Calu3 (cell line): ENCODE measurements at regions not wholly inside any gene's neighbourhood (a gene's known extent, or its start where the extent isn't known, plus 50 kb on each side); places are given as distances from the start of the nearest gene placed in this dataset.
"Not testable (repeated sequence)": the region's sequence is repeated elsewhere in the genome, so short reads cannot be mapped to it uniquely, and the experiment has no call there.

Source experiments
- BruUV-seq: library from RNA; stranded (reverse); fragments of 400-500 nt; replicated peaks from 2 replicates; lab custom pipeline; 2021; lab: Mats Ljungman, UMichigan
- CTCF ChIA-PET: fragments of 300-600 bp; sonication (Branson Sonifier 250); formaldehyde crosslinking; loops from one replicate; lab custom pipeline; 2022; ENCODE audit warnings: antibody characterized with exemption; lab: Charles Lee
- DNase-seq: peaks from one replicate; pipeline ENCODE4 v3.0.0; 2022
- H3K27ac Mint-ChIP-seq: one replicate; pipeline ENCODE4 v1.8.0; 2022; ENCODE audit warnings: mixed read lengths; ENCODE audit not compliant: unreplicated experiment
- H3K27me3 Mint-ChIP-seq: one replicate; pipeline ENCODE4 v1.8.0; 2022; ENCODE audit warnings: mixed read lengths; ENCODE audit not compliant: unreplicated experiment
- H3K36me3 Mint-ChIP-seq: one replicate; pipeline ENCODE4 v1.8.0; 2022; ENCODE audit warnings: mild to moderate bottlenecking, moderate library complexity, mixed read lengths; ENCODE audit not compliant: insufficient read depth, unreplicated experiment
- H3K4me1 Mint-ChIP-seq: one replicate; pipeline ENCODE4 v1.8.0; 2022; ENCODE audit warnings: mild to moderate bottlenecking, low read depth, mixed read lengths; ENCODE audit not compliant: unreplicated experiment
- H3K4me3 Mint-ChIP-seq: one replicate; pipeline ENCODE4 v1.8.0; 2022; ENCODE audit warnings: mild to moderate bottlenecking, low read depth, moderate library complexity, mixed read lengths; ENCODE audit not compliant: unreplicated experiment
- H3K9me3 Mint-ChIP-seq: one replicate; pipeline ENCODE4 v1.8.0; 2022; ENCODE audit warnings: low read depth, mixed read lengths; ENCODE audit not compliant: unreplicated experiment
- CTCF ChIP-seq: fragments of 200-600 bp; IDR thresholded peaks from one replicate; pipeline ENCODE4 v1.8.0; 2022; ENCODE audit warnings: antibody characterized with exemption; ENCODE audit not compliant: unreplicated experiment
- intact Hi-C: fragments of 100-400 bp; cut with micrococcal nuclease; formaldehyde crosslinking; loops from one replicate; pipeline ENCODE4 v1.10.0; 2022; ENCODE audit not compliant: unreplicated experiment

- H3K27ac Mint-ChIP-seq, result no peak overlapping the region
- DNase-seq, result no peak
- no peaks in the 10 kb centered on the region for H3K9me3 Mint-ChIP-seq
- CTCF ChIA-PET, result no interaction called here
- H3K36me3 Mint-ChIP-seq, result no peaks in the 10 kb centered on the region
- no peaks in the 10 kb centered on the region for H3K4me1 Mint-ChIP-seq
- H3K4me3 Mint-ChIP-seq, result no peak overlapping the region
- intact Hi-C loops, result no loop called here
- no peak for TF ChIP-seq CTCF
- BruUV-seq, result no TSS peak
- no peaks in the 10 kb centered on the region for H3K27me3 Mint-ChIP-seq
These were observed 332.6 kb downstream of the AEBP2 start for GRCh38 chr12:19771858-19772257.

GRCh38 chr12:19772776-19773175 is 333.5 kb downstream of the AEBP2 start:
- BruUV-seq, result no TSS peak
- H3K9me3 Mint-ChIP-seq, result no peaks in the 10 kb centered on the region
- intact Hi-C loops, result no loop called here
- TF ChIP-seq CTCF, result no peak
- no peak overlapping the region for H3K27ac Mint-ChIP-seq
- H3K36me3 Mint-ChIP-seq, result no peaks in the 10 kb centered on the region
- peaks cover 6% of the 10 kb centered on the region for H3K4me1 Mint-ChIP-seq
- no peaks in the 10 kb centered on the region for H3K27me3 Mint-ChIP-seq
- CTCF ChIA-PET, result no interaction called here
- H3K4me3 Mint-ChIP-seq, result no peak overlapping the region
- DNase-seq, result no peak

- Mint-ChIP-seq H3K4me3 (no peak overlapping the region), H3K36me3 (no peaks in the 10 kb centered on the region), H3K9me3 (no peaks in the 10 kb centered on the region), H3K27ac (no peak overlapping the region), H3K4me1 (peaks cover 21% of the 10 kb centered on the region), H3K27me3 (no peaks in the 10 kb centered on the region)
- TF ChIP-seq CTCF, result no peak
- BruUV-seq, result no TSS peak
- DNase-seq, result no peak
- intact Hi-C loops, result no loop called here
- CTCF ChIA-PET, result no interaction called here
These were observed 335.9 kb downstream of the AEBP2 start for GRCh38 chr12:19775241-19775640.

GRCh38 chr12:19775976-19776375 is 336.7 kb downstream of the AEBP2 start:
- H3K36me3 Mint-ChIP-seq, H3K9me3 Mint-ChIP-seq, H3K27ac Mint-ChIP-seq, H3K4me3 Mint-ChIP-seq, BruUV-seq, intact Hi-C loops, DNase-seq, H3K27me3 Mint-ChIP-seq: not testable (repeated sequence)
- CTCF ChIA-PET, result interaction anchor here (1.0 kb wide), 1 partner anchor 11 kb away, joined by 4 read pairs; no protein-coding TSS in a partner anchor
- H3K4me1 Mint-ChIP-seq, result peaks cover 28% of the 10 kb centered on the region

- Mint-ChIP-seq H3K4me1 (peaks cover 32% of the 10 kb centered on the region), H3K9me3 (no peaks in the 10 kb centered on the region), H3K27ac (no peak overlapping the region), H3K4me3 (no peak overlapping the region), H3K27me3 (no peaks in the 10 kb centered on the region), H3K36me3 (no peaks in the 10 kb centered on the region)
- DNase-seq, result no peak
- no TSS peak for BruUV-seq
- intact Hi-C loops, result no loop called here
- CTCF ChIA-PET, result interaction anchor here (1.0 to 3.1 kb wide), 2 partner anchors 116 to 193 kb away, joined by 3 to 13 read pairs; no protein-coding TSS in a partner anchor
- TF ChIP-seq CTCF, result no peak
These were observed 338.9 kb downstream of the AEBP2 start for GRCh38 chr12:19778172-19778571.
